Kidney (tissue), 13 donors: ENCODE measurements at regions not wholly inside any gene's neighbourhood (a gene's known extent, or its start where the extent isn't known, plus 50 kb on each side); places are given as distances from the start of the nearest gene placed in this dataset.

ENCODE experiments used
- DNase-seq, 5 donors: peaks; one replicate each; pipeline ENCODE4 v3.0.0-alpha.2; 2013 to 2020
- FAIRE-seq: peaks from 2 replicates; lab custom pipeline; 2012; peaks lifted over from hg19 to GRCh38; lab: Jason Lieb, UNC
- H3K27ac ChIP-seq, 2 donors: one replicate each; pipeline ENCODE4 v1.7.0; 2013; ENCODE audit warnings: low read depth in 2 of 2, low read length in 2 of 2, inconsistent platforms in 1 of 2
- H3K27me3 ChIP-seq: one replicate; pipeline ENCODE4 v1.7.1; 2013; ENCODE audit warnings: low read length, inconsistent platforms; ENCODE audit not compliant: control insufficient read depth, insufficient read depth
- H3K36me3 ChIP-seq, 3 donors: one replicate each; pipeline versions ENCODE4 v1.7.0 to v1.7.1; 2013; ENCODE audit warnings: low read length in 3 of 3, control low read depth in 1 of 3, inconsistent platforms in 1 of 3; ENCODE audit not compliant: insufficient read depth in 3 of 3, control insufficient read depth in 2 of 3
- H3K4me1 ChIP-seq, 3 donors: one replicate each; pipeline versions ENCODE4 v1.7.0 to v1.7.1; 2013; ENCODE audit warnings: low read length in 3 of 3, inconsistent platforms in 1 of 3, low read depth in 1 of 3; ENCODE audit not compliant: control insufficient read depth in 2 of 3, insufficient read depth in 2 of 3
- H3K4me3 ChIP-seq, 3 donors: one replicate each; pipeline versions ENCODE4 v1.7.0 to v1.8.1; 2013; ENCODE audit warnings: low read length in 3 of 3, control low read depth in 1 of 3, inconsistent platforms in 1 of 3
- H3K9ac ChIP-seq, 3 donors: one replicate each; pipeline versions ENCODE4 v1.7.0 to v1.7.1; 2013; ENCODE audit warnings: low read length in 3 of 3, control low read depth in 1 of 3, inconsistent platforms in 1 of 3
- H3K9me3 ChIP-seq, 3 donors: one replicate each; pipeline versions ENCODE4 v1.7.0 to v1.7.1; 2013; ENCODE audit warnings: low read length in 3 of 3, control low read depth in 1 of 3, inconsistent platforms in 1 of 3; ENCODE audit not compliant: control insufficient read depth in 2 of 3, insufficient read depth in 1 of 3
- intact Hi-C: fragments of 100-400 bp; cut with DNase I; formaldehyde crosslinking; loops from one replicate; pipeline ENCODE4 v1.11.1; 2022
- TF ChIP-seq, protein P1 (sequence below): IDR thresholded peaks from 3 replicates; pipeline ENCODE4 v1.5.1; 2012; ENCODE audit warnings: mild to moderate bottlenecking, moderate library complexity, borderline replicate concordance; ENCODE audit not compliant: insufficient read depth; ENCODE audit errors: extremely low read depth
- donor health status: control.
- donor health status: control.
- donor health status: control.
- donor health status: control.
- donor health status: control.
- donor health status: DM: yes; HTN: yes; CAD: no.
- donor health status: Normal renal cell carcinoma (clear cell type).

DNA sequence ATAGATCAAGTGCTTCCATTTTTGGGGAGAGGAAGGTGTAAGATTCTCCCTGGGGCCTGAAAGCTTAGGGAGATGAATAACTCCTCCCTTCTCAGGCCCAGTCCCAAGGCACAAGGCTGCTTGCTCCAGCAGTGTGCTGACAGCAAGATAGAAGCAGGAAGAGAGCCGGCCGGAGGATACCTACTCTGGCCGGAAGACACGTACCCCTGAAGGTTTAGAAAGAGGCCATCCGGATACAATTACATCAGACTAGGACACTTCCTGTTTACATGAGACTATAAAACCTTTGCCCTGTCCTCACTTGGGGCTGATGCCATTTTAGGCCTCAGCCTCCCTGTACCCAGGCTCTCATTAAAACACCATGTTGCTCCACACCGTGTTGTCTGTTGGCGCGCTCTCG lies 329.9 kb downstream of the SV2B start:
- FAIRE-seq: no peak
- TF ChIP-seq, protein P1, sequence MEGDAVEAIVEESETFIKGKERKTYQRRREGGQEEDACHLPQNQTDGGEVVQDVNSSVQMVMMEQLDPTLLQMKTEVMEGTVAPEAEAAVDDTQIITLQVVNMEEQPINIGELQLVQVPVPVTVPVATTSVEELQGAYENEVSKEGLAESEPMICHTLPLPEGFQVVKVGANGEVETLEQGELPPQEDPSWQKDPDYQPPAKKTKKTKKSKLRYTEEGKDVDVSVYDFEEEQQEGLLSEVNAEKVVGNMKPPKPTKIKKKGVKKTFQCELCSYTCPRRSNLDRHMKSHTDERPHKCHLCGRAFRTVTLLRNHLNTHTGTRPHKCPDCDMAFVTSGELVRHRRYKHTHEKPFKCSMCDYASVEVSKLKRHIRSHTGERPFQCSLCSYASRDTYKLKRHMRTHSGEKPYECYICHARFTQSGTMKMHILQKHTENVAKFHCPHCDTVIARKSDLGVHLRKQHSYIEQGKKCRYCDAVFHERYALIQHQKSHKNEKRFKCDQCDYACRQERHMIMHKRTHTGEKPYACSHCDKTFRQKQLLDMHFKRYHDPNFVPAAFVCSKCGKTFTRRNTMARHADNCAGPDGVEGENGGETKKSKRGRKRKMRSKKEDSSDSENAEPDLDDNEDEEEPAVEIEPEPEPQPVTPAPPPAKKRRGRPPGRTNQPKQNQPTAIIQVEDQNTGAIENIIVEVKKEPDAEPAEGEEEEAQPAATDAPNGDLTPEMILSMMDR: no peak
- H3K27ac ChIP-seq: no peak overlapping the region

DNA sequence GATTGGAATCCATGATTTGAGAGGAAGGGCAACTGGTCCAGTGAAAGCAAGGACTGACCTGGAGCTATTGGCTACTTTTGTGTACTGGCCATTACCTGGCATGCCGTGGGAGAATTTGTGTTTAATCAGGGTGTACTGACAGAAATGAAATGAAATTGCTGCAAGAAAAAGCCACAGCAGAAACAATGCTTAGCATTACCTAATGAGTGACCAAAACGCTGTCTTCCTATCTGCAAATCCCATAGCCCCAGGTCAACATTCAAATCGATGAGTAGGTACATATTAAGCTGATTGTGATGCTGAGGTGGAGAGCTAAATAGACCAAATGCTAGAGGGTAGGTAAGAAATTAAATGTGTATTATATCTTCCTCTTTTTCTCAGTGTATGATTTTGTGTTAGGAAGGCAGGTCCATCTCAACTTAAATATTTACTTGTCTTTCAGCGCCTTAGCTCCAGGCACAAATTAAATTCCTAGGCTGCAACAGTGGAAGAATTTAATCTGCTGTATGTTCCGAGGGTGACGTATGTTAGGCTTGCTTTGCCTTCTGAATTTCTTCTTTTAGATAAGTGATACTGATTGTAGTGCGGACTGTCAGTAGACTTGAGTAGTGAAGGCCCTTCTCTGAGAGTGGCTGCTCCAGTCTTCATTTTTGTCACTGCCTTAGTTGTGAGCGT lies 331.1 kb downstream of the SV2B start:
- H3K27me3 ChIP-seq: no peaks in the 10 kb centered on the region
- H3K4me3 ChIP-seq: no peak overlapping the region
- DNase-seq (no peak), FAIRE-seq (no peak)
- H3K4me1 ChIP-seq: no peaks in the 10 kb centered on the region
- no peaks in the 10 kb centered on the region for H3K9me3 ChIP-seq
- no peak overlapping the region for H3K9ac ChIP-seq
- intact Hi-C loops: no loop called here
- H3K27ac ChIP-seq: no peak overlapping the region
- TF ChIP-seq, protein P1: no peak
- H3K36me3 ChIP-seq: no peaks in the 10 kb centered on the region

More for the DNA sequence above, 329.9 kb downstream of the SV2B start:
- Histone ChIP-seq H3K4me3 (no peak overlapping the region), H3K27me3 (no peaks in the 10 kb centered on the region), H3K9ac (no peak overlapping the region), H3K36me3 (no peaks in the 10 kb centered on the region), H3K9me3 (no peaks in the 10 kb centered on the region), H3K4me1 (no peaks in the 10 kb centered on the region)
- no peak for DNase-seq
- intact Hi-C loops: no loop called here

DNA sequence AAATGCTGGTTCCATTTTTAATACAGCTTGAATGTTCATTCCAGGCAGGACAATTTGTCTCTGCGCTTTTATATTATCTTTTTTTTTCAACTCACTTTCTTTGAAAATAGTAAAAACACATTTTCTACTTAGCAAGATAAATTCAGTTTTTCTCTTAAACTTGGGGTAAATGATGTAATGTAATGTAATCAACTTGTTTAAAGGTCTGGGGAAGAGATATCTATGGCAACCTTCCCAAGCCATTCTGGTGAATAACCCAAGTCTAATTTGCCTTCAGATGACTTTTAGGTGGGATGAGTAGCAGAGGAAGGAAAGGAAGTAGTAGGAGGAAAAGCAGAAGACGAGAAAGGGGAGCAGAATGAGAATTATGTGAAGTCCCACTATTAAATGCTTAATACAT lies 335.1 kb downstream of the SV2B start:
- TF ChIP-seq, protein P1: no peak
- DNase-seq (no peak), FAIRE-seq (no peak)
- no peaks in the 10 kb centered on the region for H3K36me3 ChIP-seq
- H3K4me3 ChIP-seq: no peak overlapping the region
- H3K9ac ChIP-seq: no peak overlapping the region
- H3K4me1 ChIP-seq: no peaks in the 10 kb centered on the region
- no peaks in the 10 kb centered on the region for H3K27me3 ChIP-seq
- H3K9me3 ChIP-seq: no peaks in the 10 kb centered on the region
- intact Hi-C loops: no loop called here
- H3K27ac ChIP-seq: no peak overlapping the region

DNA sequence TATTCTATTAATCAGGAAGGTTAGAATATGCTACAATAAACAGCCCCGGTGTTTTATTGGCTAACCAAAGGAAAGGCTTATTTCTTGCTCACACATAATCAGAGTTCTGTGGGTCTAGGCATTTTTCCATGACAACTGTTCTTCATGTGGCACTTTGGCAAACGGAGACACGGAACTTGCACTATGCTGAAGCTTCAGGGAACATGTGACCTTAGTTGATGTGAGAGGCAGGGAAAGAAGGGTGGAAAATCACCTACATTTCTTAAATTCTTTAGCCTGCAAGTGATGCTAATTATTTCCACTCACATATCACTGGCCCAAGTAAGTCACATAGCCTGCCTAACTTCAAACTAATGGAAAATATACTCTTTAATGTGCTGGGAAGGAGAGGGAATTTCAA lies 344.6 kb downstream of the SV2B start:
- Histone ChIP-seq H3K36me3 (no peaks in the 10 kb centered on the region), H3K9ac (no peak overlapping the region), H3K4me1 (no peaks in the 10 kb centered on the region), H3K4me3 (no peak overlapping the region), H3K27ac (no peak overlapping the region), H3K9me3 (no peaks in the 10 kb centered on the region), H3K27me3 (no peaks in the 10 kb centered on the region)
- intact Hi-C loops: no loop called here
- TF ChIP-seq, protein P1: no peak
- DNase-seq: no peak
- FAIRE-seq: no peak
